K562 (cell line): ENCODE measurements at regions not wholly inside any gene's neighbourhood (a gene's known extent, or its start where the extent isn't known, plus 50 kb on each side); places are given as distances from the start of the nearest gene placed in this dataset.

Experiments used
- ATAC-seq: fragments of 200-7000 bp; cut with Tn5 transposase; 3 replicates; pipeline ENCODE4 v1.9.1; 2020; ENCODE audit warnings: moderate library complexity
- BruUV-seq: library from RNA; stranded (reverse); fragments of 400-500 nt; replicated peaks from 2 replicates; lab custom pipeline; 2021; lab: Mats Ljungman, UMichigan
- CTCF ChIA-PET: fragments of 300-600 bp; formaldehyde crosslinking; extraction: SDS; loops from one replicate; lab custom pipeline; 2021; ENCODE audit warnings: low intra/inter-chr PET ratio; lab: Yijun Ruan, JAX
- POLR2A ChIA-PET: fragments of 300-600, 350-650 bp; sonication (Branson Sonifier 250); formaldehyde crosslinking; extraction: SDS; loops from one replicate; lab custom pipeline; 2021; ENCODE audit warnings: antibody characterized with exemption, inconsistent platforms; lab: Yijun Ruan, JAX
- DNase-seq, 4 experiments: peaks; one replicate each; pipeline versions ENCODE4 v3.0.0 to v3.0.0-alpha.2; 2011 to 2018; ENCODE audit warnings: low spot score in 3 of 4, mixed read lengths in 3 of 4; ENCODE audit errors: extremely low read depth in 1 of 4
- FAIRE-seq: peaks from 2 replicates; lab custom pipeline; 2011; peaks lifted over from hg19 to GRCh38; lab: Jason Lieb, UNC
- H2AFZ ChIP-seq: 2 replicates; pipeline ENCODE4 v1.6.0; 2011; ENCODE audit warnings: low read depth, low read length, control low read depth, inconsistent platforms
- H3K27ac ChIP-seq: fragments of 200-600 bp; 3 replicates; pipeline ENCODE4 v1.8.0; 2011; ENCODE audit warnings: low read depth, mild to moderate bottlenecking, control low read depth, inconsistent platforms, low read length, moderate library complexity, mixed read lengths; ENCODE audit errors: extremely low read depth
- H3K27me3 ChIP-seq, 2 experiments: fragments of 300-600 bp in 1 of 2; 2 replicates in 1 of 2; 3 replicates in 1 of 2; pipeline versions ENCODE4 v1.6.0 to v1.8.0; 2011; ENCODE audit warnings: inconsistent platforms in 2 of 2, low read length in 2 of 2, mild to moderate bottlenecking in 1 of 2, mixed read lengths in 1 of 2, moderate library complexity in 1 of 2; ENCODE audit not compliant: control insufficient read depth in 2 of 2, insufficient read depth in 2 of 2
- H3K36me3 ChIP-seq: fragments of 300-600 bp; 3 replicates; pipeline ENCODE4 v1.8.0; 2011; ENCODE audit warnings: mild to moderate bottlenecking, low read length, inconsistent platforms; ENCODE audit not compliant: control insufficient read depth, insufficient read depth
- H3K4me1 ChIP-seq, 2 experiments: fragments of 200-600 bp in 1 of 2; replicated peaks in 1 of 2; 2 replicates in 1 of 2; 3 replicates in 1 of 2; pipeline versions ENCODE4 v1.5.1 to v1.8.0; 2011; ENCODE audit warnings: inconsistent platforms in 2 of 2, low read length in 2 of 2, mild to moderate bottlenecking in 1 of 2, mixed read lengths in 1 of 2, moderate library complexity in 1 of 2; ENCODE audit not compliant: control insufficient read depth in 2 of 2, insufficient read depth in 2 of 2
- H3K4me2 ChIP-seq: 2 replicates; pipeline ENCODE4 v1.6.1; 2011; ENCODE audit warnings: low read length, control low read depth, inconsistent platforms, mixed read lengths; ENCODE audit not compliant: insufficient read depth
- H3K4me3 ChIP-seq: fragments of 200-600 bp; sonication (generic), shearing (Covaris generic); 2 replicates; pipeline ENCODE4 v1.5.1; 2016; ENCODE audit warnings: control low read depth, inconsistent platforms
- H3K79me2 ChIP-seq: fragments of 200-600 bp; 3 replicates; pipeline ENCODE4 v1.8.0; 2011; ENCODE audit warnings: low read length, inconsistent platforms; ENCODE audit not compliant: control insufficient read depth, insufficient read depth
- H3K9ac ChIP-seq, 2 experiments: 2 replicates each; pipeline versions ENCODE4 v1.6.0 to v1.6.1; 2011; ENCODE audit warnings: low read depth in 2 of 2, low read length in 2 of 2, control low read depth in 1 of 2, inconsistent platforms in 1 of 2, mild to moderate bottlenecking in 1 of 2, mixed read lengths in 1 of 2; ENCODE audit not compliant: insufficient read depth in 1 of 2
- H3K9me1 ChIP-seq: one replicate; pipeline ENCODE4 v1.6.0; 2011; ENCODE audit warnings: inconsistent platforms, mild to moderate bottlenecking, low read length, moderate library complexity; ENCODE audit not compliant: control insufficient read depth, insufficient read depth
- H3K9me3 ChIP-seq: replicated peaks from 2 replicates; pipeline ENCODE4 v1.5.1; 2011; ENCODE audit warnings: low read depth, low read length, inconsistent platforms; ENCODE audit not compliant: control insufficient read depth, insufficient read depth
- H4K20me1 ChIP-seq: replicated peaks from 2 replicates; pipeline ENCODE4 v1.6.1; 2011; ENCODE audit warnings: low read length, inconsistent platforms, mixed read lengths; ENCODE audit not compliant: control insufficient read depth, insufficient read depth
- CREM ChIP-seq: IDR thresholded peaks from 2 replicates; pipeline ENCODE4 v1.6.1; 2014; ENCODE audit warnings: antibody characterized with exemption, low read depth
- EWSR1 ChIP-seq: fragments of 450-650 bp; IDR thresholded peaks from 2 replicates; pipeline ENCODE4 v1.6.1; 2018; ENCODE audit warnings: borderline replicate concordance, mild to moderate bottlenecking, low read depth, moderate library complexity; ENCODE audit not compliant: partially characterized antibody
- JUN ChIP-seq, 2 experiments: sonication (generic) in 1 of 2; formaldehyde crosslinking in 1 of 2; IDR thresholded peaks; 2 replicates each; pipeline versions ENCODE4 v1.6.1 to v1.8.0; 2012 to 2022; ENCODE audit warnings: borderline replicate concordance in 2 of 2, mild to moderate bottlenecking in 2 of 2, improper control_type of control experiment in 1 of 2, low read depth in 1 of 2, low read length in 1 of 2, missing genetic modification reagents in 1 of 2
- LARP7 ChIP-seq: fragments of 450-650 bp; IDR thresholded peaks from 2 replicates; pipeline ENCODE4 v1.6.1; 2016
- MTF1 ChIP-seq: fragments of 250-450 bp; sonication (Bioruptor Pico); IDR thresholded peaks from 2 replicates; pipeline ENCODE4 v1.9.0; 2021; ENCODE audit warnings: moderate library complexity, mild to moderate bottlenecking, inconsistent platforms, borderline replicate concordance
- NFRKB ChIP-seq: fragments of 450-650 bp; IDR thresholded peaks from 2 replicates; pipeline ENCODE4 v1.6.1; 2016; ENCODE audit warnings: low read depth
- POLR2AphosphoS5 ChIP-seq: IDR thresholded peaks from 2 replicates; pipeline ENCODE4 v1.6.1; 2011; ENCODE audit warnings: mild to moderate bottlenecking, low read depth, low read length, moderate library complexity; ENCODE audit not compliant: control insufficient read depth, insufficient read depth
- POLR3A ChIP-seq: IDR thresholded peaks from 2 replicates; pipeline ENCODE4 v1.6.1; 2011; ENCODE audit warnings: borderline replicate concordance, mild to moderate bottlenecking, moderate library complexity; ENCODE audit not compliant: insufficient read length, insufficient read depth; ENCODE audit errors: extremely low read depth
- SLC30A9 ChIP-seq: fragments of 250-450 bp; sonication (Bioruptor Pico); IDR thresholded peaks from 2 replicates; pipeline ENCODE4 v1.8.0; 2022; ENCODE audit warnings: mild to moderate bottlenecking, moderate library complexity
- ZNF384 ChIP-seq: IDR thresholded peaks from 2 replicates; pipeline ENCODE4 v1.6.1; 2012; ENCODE audit warnings: low read depth, low read length, improper control_type of control experiment
- WGBS: fragments of 100-300 bp; shearing (Covaris generic); methylation state at CpG from one replicate; pipeline ENCODE4 v1.1.6; 2016; ENCODE audit warnings: low coverage, mixed read lengths; ENCODE audit not compliant: insufficient coverage; ENCODE audit errors: missing lambda C conversion rate; 5-methylcytosine and 5-hydroxymethylcytosine counted together
- in situ Hi-C: fragments of 300-500 bp; cut with MboI; formaldehyde crosslinking; loops from 4 replicates; pipeline ENCODE4 v1.15.0; 2018; ENCODE audit warnings: inconsistent platforms, mixed read lengths
- intact Hi-C: fragments of 100-400 bp; cut with micrococcal nuclease; formaldehyde crosslinking; loops from 2 replicates; pipeline ENCODE4 v1.14.2; 2022
- TF ChIP-seq, protein P1 (sequence below): IDR thresholded peaks from 2 replicates; pipeline ENCODE4 v1.6.1; 2011; ENCODE audit warnings: borderline replicate concordance, low read depth, mild to moderate bottlenecking, moderate library complexity, low read length; ENCODE audit not compliant: insufficient read depth, poor library complexity, severe bottlenecking
- TF ChIP-seq, protein P2 (sequence below): IDR thresholded peaks from 2 replicates; pipeline ENCODE4 v1.6.1; 2014; ENCODE audit warnings: antibody characterized with exemption
- TF ChIP-seq, protein P3 (sequence below): fragments of 250-450 bp; sonication (Bioruptor Pico); IDR thresholded peaks from 2 replicates; pipeline ENCODE4 v1.4.0; 2020; ENCODE audit warnings: mild to moderate bottlenecking, moderate library complexity, borderline replicate concordance

DNA sequence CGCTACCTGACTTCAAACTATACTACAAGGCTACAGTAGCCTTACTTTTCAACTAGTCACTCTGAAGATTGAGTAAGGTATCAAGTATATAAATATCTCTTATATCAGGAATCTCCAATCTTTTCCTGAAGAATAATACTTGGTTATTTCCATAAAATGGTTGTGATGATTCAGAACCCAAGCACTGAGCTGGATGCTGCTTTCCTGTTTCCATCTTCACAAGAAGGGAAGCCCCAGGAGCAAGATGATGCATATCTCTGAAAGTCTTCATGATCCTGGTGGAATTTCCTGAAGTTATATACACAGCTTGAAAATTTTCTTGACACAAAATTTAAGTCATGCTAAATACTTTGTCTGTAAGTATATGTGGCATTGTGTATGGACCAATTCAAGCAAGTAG is 243.9 kb upstream of the TANK start (continued):
- TF ChIP-seq SLC30A9 (CRISPR knock-in tag): no peak

DNA sequence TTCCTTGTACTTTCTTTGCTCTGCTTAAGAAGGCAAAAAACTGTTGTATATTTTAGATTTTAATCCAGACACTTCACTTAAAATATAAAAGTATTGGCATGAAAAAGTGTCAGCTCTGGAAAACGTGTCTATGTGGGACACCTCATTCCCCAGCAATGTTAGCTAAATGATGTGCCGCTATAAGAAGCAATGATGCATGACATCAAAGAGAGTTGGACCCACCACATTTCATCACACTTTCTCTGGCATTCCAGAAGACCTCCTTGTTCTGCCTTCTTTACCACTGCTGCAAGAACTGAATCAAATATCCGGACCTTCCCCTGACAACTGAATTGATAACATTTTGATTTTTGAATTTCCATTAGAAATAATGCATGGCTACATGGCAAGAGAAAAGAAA is 242.4 kb upstream of the TANK start:
- H3K79me2 ChIP-seq: no peaks in the 10 kb centered on the region
- intact Hi-C loops: no loop called here
- ATAC-seq (no peak), DNase-seq (no peak), FAIRE-seq (no peak)
- no peak overlapping the region for H2AFZ ChIP-seq
- no peak overlapping the region for H3K4me2 ChIP-seq
- H3K27me3 ChIP-seq: no peaks in the 10 kb centered on the region
- no peaks in the 10 kb centered on the region for H3K36me3 ChIP-seq
- CTCF ChIA-PET: no interaction called here
- no peak overlapping the region for H3K27ac ChIP-seq
- H3K9me1 ChIP-seq: no peaks in the 10 kb centered on the region
- H3K4me3 ChIP-seq: no peak overlapping the region
- H3K4me1 ChIP-seq: no peaks in the 10 kb centered on the region
- no TSS peak for BruUV-seq
- in situ Hi-C loops: no loop called here
- WGBS: 0% methylated on average over 3 of the region's 3 CpGs
- H3K9ac ChIP-seq: no peak overlapping the region
- no peaks in the 10 kb centered on the region for H3K9me3 ChIP-seq
- H4K20me1 ChIP-seq: no peaks in the 10 kb centered on the region
- POLR2A ChIA-PET: no interaction called here
- TF ChIP-seq EWSR1 (no peak), MTF1 (CRISPR knock-in tag) (no peak), POLR2AphosphoS5 (no peak), CREM (no peak), POLR3A (no peak), LARP7 (no peak), ZNF384 (no peak), NFRKB (no peak), JUN (IDR thresholded peaks at IDR 0.05; ENCODE audit: borderline replicate concordance, low read depth, low read length) (no peak), JUN (CRISPR knock-in tag; IDR thresholded peaks at IDR 0.05; ENCODE audit: borderline replicate concordance) (no peak)
- TF ChIP-seq, protein P1, sequence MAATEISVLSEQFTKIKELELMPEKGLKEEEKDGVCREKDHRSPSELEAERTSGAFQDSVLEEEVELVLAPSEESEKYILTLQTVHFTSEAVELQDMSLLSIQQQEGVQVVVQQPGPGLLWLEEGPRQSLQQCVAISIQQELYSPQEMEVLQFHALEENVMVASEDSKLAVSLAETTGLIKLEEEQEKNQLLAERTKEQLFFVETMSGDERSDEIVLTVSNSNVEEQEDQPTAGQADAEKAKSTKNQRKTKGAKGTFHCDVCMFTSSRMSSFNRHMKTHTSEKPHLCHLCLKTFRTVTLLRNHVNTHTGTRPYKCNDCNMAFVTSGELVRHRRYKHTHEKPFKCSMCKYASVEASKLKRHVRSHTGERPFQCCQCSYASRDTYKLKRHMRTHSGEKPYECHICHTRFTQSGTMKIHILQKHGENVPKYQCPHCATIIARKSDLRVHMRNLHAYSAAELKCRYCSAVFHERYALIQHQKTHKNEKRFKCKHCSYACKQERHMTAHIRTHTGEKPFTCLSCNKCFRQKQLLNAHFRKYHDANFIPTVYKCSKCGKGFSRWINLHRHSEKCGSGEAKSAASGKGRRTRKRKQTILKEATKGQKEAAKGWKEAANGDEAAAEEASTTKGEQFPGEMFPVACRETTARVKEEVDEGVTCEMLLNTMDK: no peak
- TF ChIP-seq, protein P2, sequence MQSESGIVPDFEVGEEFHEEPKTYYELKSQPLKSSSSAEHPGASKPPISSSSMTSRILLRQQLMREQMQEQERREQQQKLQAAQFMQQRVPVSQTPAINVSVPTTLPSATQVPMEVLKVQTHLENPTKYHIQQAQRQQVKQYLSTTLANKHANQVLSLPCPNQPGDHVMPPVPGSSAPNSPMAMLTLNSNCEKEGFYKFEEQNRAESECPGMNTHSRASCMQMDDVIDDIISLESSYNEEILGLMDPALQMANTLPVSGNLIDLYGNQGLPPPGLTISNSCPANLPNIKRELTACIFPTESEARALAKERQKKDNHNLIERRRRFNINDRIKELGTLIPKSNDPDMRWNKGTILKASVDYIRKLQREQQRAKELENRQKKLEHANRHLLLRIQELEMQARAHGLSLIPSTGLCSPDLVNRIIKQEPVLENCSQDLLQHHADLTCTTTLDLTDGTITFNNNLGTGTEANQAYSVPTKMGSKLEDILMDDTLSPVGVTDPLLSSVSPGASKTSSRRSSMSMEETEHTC: no peak
- TF ChIP-seq, protein P3, sequence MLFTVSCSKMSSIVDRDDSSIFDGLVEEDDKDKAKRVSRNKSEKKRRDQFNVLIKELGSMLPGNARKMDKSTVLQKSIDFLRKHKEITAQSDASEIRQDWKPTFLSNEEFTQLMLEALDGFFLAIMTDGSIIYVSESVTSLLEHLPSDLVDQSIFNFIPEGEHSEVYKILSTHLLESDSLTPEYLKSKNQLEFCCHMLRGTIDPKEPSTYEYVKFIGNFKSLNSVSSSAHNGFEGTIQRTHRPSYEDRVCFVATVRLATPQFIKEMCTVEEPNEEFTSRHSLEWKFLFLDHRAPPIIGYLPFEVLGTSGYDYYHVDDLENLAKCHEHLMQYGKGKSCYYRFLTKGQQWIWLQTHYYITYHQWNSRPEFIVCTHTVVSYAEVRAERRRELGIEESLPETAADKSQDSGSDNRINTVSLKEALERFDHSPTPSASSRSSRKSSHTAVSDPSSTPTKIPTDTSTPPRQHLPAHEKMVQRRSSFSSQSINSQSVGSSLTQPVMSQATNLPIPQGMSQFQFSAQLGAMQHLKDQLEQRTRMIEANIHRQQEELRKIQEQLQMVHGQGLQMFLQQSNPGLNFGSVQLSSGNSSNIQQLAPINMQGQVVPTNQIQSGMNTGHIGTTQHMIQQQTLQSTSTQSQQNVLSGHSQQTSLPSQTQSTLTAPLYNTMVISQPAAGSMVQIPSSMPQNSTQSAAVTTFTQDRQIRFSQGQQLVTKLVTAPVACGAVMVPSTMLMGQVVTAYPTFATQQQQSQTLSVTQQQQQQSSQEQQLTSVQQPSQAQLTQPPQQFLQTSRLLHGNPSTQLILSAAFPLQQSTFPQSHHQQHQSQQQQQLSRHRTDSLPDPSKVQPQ: no peak
